Natural killer cell (primary cell): ENCODE measurements at regions not wholly inside any gene's neighbourhood (a gene's known extent, or its start where the extent isn't known, plus 50 kb on each side); places are given as distances from the start of the nearest gene placed in this dataset.

Experiments
- ATAC-seq, 3 donors: fragments of 150-1000 bp in 2 of 3; fragments of 200-7000 bp in 1 of 3; cut with Tn5 transposase; 1 replicate in 1 of 3; 2 replicates in 2 of 3; pipeline ENCODE4 v1.10.0; 2021; ENCODE audit warnings: mild to moderate bottlenecking in 2 of 3, moderate library complexity in 2 of 3
- DNase-seq, 2 donors: peaks; one replicate each; pipeline versions ENCODE4 v3.0.0 to v3.0.0-alpha.2; 2013 to 2021; ENCODE audit warnings: mixed read lengths in 1 of 2
- H3K27ac ChIP-seq: one replicate; pipeline ENCODE4 v1.5.1; 2013; ENCODE audit warnings: mild to moderate bottlenecking, low read length
- H3K27me3 ChIP-seq: one replicate; pipeline ENCODE4 v1.6.1; 2013; ENCODE audit warnings: low read length; ENCODE audit not compliant: control insufficient read depth, insufficient read depth
- H3K36me3 ChIP-seq: one replicate; pipeline ENCODE4 v1.6.1; 2013; ENCODE audit warnings: low read length; ENCODE audit not compliant: control insufficient read depth, insufficient read depth
- H3K4me1 ChIP-seq: one replicate; pipeline ENCODE4 v1.6.1; 2013; ENCODE audit warnings: low read length; ENCODE audit not compliant: control insufficient read depth, insufficient read depth
- H3K4me3 ChIP-seq: one replicate; pipeline ENCODE4 v1.5.1; 2013; ENCODE audit warnings: low read length
- H3K9me3 ChIP-seq: one replicate; pipeline ENCODE4 v1.6.1; 2013; ENCODE audit warnings: low read length; ENCODE audit not compliant: control insufficient read depth, insufficient read depth
- H3K27ac Mint-ChIP-seq, 2 donors: one replicate each; pipeline ENCODE4 v1.8.0; 2022; ENCODE audit warnings: mild to moderate bottlenecking in 2 of 2, mixed read lengths in 2 of 2, moderate library complexity in 1 of 2
- H3K27me3 Mint-ChIP-seq, 2 donors: one replicate each; pipeline ENCODE4 v1.8.0; 2022; ENCODE audit warnings: low read depth in 2 of 2, mixed read lengths in 2 of 2
- H3K36me3 Mint-ChIP-seq: one replicate; pipeline ENCODE4 v1.8.0; 2022; ENCODE audit warnings: mixed read lengths
- H3K4me1 Mint-ChIP-seq, 2 donors: one replicate each; pipeline ENCODE4 v1.8.0; 2022; ENCODE audit warnings: mixed read lengths in 2 of 2
- H3K4me3 Mint-ChIP-seq: one replicate; pipeline ENCODE4 v1.8.0; 2022; ENCODE audit warnings: mild to moderate bottlenecking, moderate library complexity, mixed read lengths
- H3K9me3 Mint-ChIP-seq, 2 donors: one replicate each; pipeline ENCODE4 v1.8.0; 2022; ENCODE audit warnings: mixed read lengths in 2 of 2
- CTCF ChIP-seq: fragments of 200-600 bp; IDR thresholded peaks from one replicate; pipeline ENCODE4 v1.8.0; 2022; ENCODE audit warnings: antibody characterized with exemption
- WGBS: methylation state at CpG from one replicate; pipeline ENCODE4 v1.1.7; 2013; ENCODE audit warnings: missing lambda C conversion rate; ENCODE audit not compliant: insufficient coverage; 5-methylcytosine and 5-hydroxymethylcytosine counted together
- intact Hi-C: fragments of 100-400 bp; cut with micrococcal nuclease; formaldehyde crosslinking; loops from one replicate; pipeline ENCODE4 v1.14.2; 2022

DNA sequence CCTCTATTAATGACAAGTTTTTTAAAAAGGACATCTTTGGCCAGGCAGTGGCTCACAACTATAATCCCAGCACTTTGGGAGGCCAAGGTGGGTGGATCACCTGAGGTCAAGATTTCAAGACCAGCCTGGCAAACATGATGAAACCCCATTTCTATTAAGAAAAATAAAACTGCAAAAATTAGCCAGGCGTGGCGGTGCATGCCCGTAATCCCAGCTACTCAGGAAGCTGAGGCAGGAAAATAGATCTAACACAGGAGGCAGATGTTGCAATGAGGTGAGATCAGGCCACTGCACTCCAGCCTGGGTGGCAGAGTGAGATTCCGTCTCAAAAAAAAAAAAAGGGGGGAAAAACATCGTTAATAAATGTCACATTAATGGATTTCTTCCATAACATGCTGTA, 1805.4 kb downstream of the C4orf33 start:
- intact Hi-C loops, result no loop called here
- ATAC-seq (no peak), DNase-seq (no peak)
- Histone ChIP-seq H3K27me3 (no peaks in the 10 kb centered on the region), H3K36me3 (no peaks in the 10 kb centered on the region), H3K9me3 (peaks cover 2% of the 10 kb centered on the region), H3K27ac (no peak overlapping the region), H3K4me3 (no peak overlapping the region), H3K4me1 (no peaks in the 10 kb centered on the region)
- Mint-ChIP-seq H3K4me1 (no peaks in the 10 kb centered on the region), H3K9me3 (peaks cover 8 to 18% of the 10 kb centered on the region in 2 donors), H3K27ac (no peak overlapping the region), H3K4me3 (no peak overlapping the region), H3K27me3 (no peaks in the 10 kb centered on the region), H3K36me3 (no peaks in the 10 kb centered on the region)
- 46% methylated on average over 4 of the region's 5 CpGs for WGBS
- TF ChIP-seq CTCF, result no peak

GRCh38 chr4:130922955-130923354, 1827.0 kb downstream of the C4orf33 start:
- ATAC-seq, result no peak
- intact Hi-C loops, result no loop called here

DNA sequence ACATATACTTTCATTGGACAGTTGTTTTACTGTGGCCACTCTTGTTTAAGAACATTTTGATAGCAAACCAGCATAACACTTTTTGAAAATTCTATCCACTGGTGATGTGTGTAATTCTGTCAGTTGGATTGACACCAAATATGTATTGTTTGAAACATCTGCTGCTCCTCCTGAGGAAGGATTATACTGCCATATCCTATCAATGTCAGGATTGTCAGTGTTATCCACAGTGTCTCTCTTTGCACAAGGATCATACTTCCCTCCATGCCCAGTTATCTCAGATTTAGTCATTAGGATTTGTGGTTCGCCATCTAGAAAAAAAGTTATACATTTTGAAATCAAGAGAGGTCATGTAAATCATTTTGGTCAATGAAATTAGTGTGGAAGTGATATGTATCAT, 1859.6 kb downstream of the C4orf33 start:
- Histone ChIP-seq H3K27ac (no peak overlapping the region), H3K9me3 (peaks cover 3% of the 10 kb centered on the region), H3K27me3 (no peaks in the 10 kb centered on the region), H3K4me3 (no peak overlapping the region), H3K36me3 (no peaks in the 10 kb centered on the region), H3K4me1 (no peaks in the 10 kb centered on the region)
- Mint-ChIP-seq H3K9me3 (peaks cover 3 to 4% of the 10 kb centered on the region in 2 donors), H3K4me3 (no peak overlapping the region), H3K36me3 (no peaks in the 10 kb centered on the region), H3K27me3 (no peaks in the 10 kb centered on the region), H3K4me1 (no peaks in the 10 kb centered on the region), H3K27ac (no peak overlapping the region)
- DNase-seq, result no peak
- intact Hi-C loops, result no loop called here
- 50% methylated on average over 1 of the region's 1 CpG for WGBS
- no peak for TF ChIP-seq CTCF
- no peak for ATAC-seq

More at GRCh38 chr4:130922955-130923354, 1827.0 kb downstream of the C4orf33 start:
- Mint-ChIP-seq H3K9me3 (peaks cover 11 to 14% of the 10 kb centered on the region in 2 donors), H3K27ac (no peak overlapping the region), H3K27me3 (no peaks in the 10 kb centered on the region), H3K4me3 (no peak overlapping the region), H3K4me1 (no peaks in the 10 kb centered on the region), H3K36me3 (peaks cover 7% of the 10 kb centered on the region)
- TF ChIP-seq CTCF, result no peak
- no peak overlapping the region for H3K27ac ChIP-seq
- H3K9me3 ChIP-seq, result peaks cover 14% of the 10 kb centered on the region
- H3K36me3 ChIP-seq, result no peaks in the 10 kb centered on the region
- DNase-seq, result no peak
- H3K27me3 ChIP-seq, result no peaks in the 10 kb centered on the region
- no peak overlapping the region for H3K4me3 ChIP-seq
- no peaks in the 10 kb centered on the region for H3K4me1 ChIP-seq
- 78% methylated on average over 2 of the region's 2 CpGs for WGBS

- intact Hi-C loops, result no loop called here
- Mint-ChIP-seq H3K9me3 (peaks cover 4 to 14% of the 10 kb centered on the region in 2 donors), H3K4me3 (no peak overlapping the region), H3K27me3 (no peaks in the 10 kb centered on the region), H3K36me3 (no peaks in the 10 kb centered on the region), H3K27ac (no peak overlapping the region), H3K4me1 (no peaks in the 10 kb centered on the region)
- no peaks in the 10 kb centered on the region for H3K27me3 ChIP-seq
- no peaks in the 10 kb centered on the region for H3K4me1 ChIP-seq
- ATAC-seq, result no peak
- no peak overlapping the region for H3K4me3 ChIP-seq
- 24% methylated on average over 3 of the region's 4 CpGs for WGBS
- peaks cover 2% of the 10 kb centered on the region for H3K9me3 ChIP-seq
- no peak overlapping the region for H3K27ac ChIP-seq
- no peak for TF ChIP-seq CTCF
- no peaks in the 10 kb centered on the region for H3K36me3 ChIP-seq
- no peak for DNase-seq
These were observed 1889.4 kb downstream of the C4orf33 start for GRCh38 chr4:130985371-130985770.
